22Rv1 (cell line): ENCODE measurements at regions not wholly inside any gene's neighbourhood (a gene's known extent, or its start where the extent isn't known, plus 50 kb on each side); places are given as distances from the start of the nearest gene placed in this dataset.

Source experiments
- CTCF ChIP-seq: fragments of 450-650 bp; IDR thresholded peaks from 2 replicates; pipeline ENCODE4 v1.5.1; 2017; ENCODE audit warnings: mild to moderate bottlenecking
- ZFX ChIP-seq: fragments of 450-650 bp; IDR thresholded peaks from 2 replicates; pipeline ENCODE4 v1.6.1; 2017; ENCODE audit warnings: antibody characterized with exemption, borderline replicate concordance

GRCh38 chr20:11867291-11867919 is 50.3 kb upstream of the BTBD3 start:
- TF ChIP-seq CTCF, result no peak
- TF ChIP-seq ZFX, result no peak
